HG03342 (cell line): ENCODE measurements at regions not wholly inside any gene's neighbourhood (a gene's known extent, or its start where the extent isn't known, plus 50 kb on each side); places are given as distances from the start of the nearest gene placed in this dataset.
"Not testable (repeated sequence)": the region's sequence is repeated elsewhere in the genome, so short reads cannot be mapped to it uniquely, and the experiment has no call there.

Experiments
- ATAC-seq: cut with Tn5 transposase; IDR thresholded peaks from one replicate; pipeline ENCODE4 v1.9.1; 2021; ENCODE audit warnings: mild to moderate bottlenecking, moderate library complexity; ENCODE audit not compliant: unreplicated experiment

DNA sequence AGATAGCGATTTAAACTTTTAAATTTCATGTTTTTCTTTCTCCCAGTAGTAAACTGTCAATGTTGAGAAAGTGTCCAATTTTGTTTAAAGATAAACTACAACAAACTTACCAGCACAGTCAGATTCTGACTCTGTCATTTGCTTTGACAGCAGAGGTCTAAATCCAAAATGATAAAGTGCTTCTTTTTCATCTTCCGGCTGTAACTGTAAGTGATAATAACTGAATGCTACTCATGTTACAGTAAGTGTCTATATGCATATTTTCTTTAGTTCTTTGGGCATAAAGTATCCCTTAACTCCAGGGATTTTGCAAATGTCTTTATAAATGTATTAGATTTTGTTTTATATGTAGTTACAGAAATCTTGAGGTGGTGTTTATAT, 610.4 kb downstream of the RFPL4B start:
- no peak for ATAC-seq

DNA sequence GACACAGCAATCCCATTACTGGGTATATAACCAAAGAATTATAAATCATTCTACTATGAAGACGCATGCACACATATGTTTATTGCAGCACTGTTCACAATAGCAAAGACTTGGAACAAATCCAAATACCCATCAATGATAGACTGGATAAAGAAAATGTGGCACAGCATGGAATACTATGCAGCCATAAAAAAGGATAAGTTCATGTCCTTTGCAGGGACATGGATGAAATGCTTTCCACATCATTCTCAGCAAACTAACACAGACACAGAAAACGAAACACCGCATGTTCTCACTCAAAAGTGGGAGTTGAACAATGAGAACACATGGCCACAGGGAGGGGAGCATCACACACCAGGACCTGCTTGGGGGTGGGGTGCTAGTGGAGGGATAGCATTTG, 613.0 kb downstream of the RFPL4B start:
- ATAC-seq, result not testable (repeated sequence)

DNA sequence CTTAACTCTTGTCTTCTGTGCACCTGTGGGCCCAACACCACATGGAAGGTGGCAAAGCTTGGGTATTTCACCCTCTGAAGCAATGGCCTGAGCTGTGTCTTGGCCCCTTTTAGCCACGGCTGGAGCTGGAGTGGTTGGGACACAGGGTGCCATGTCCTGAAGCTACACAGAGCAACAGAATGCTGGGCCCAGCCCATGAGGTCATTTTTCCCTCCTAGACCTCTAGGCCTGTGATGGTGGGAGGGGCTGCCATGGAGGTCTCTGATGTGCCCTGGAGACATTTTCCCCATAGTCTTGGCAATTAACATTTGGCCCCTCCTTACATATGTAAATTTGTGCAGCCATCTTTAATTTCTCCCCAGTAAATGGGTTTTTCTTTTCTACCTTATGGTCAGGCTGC, 620.8 kb downstream of the RFPL4B start:
- ATAC-seq, result no peak

DNA sequence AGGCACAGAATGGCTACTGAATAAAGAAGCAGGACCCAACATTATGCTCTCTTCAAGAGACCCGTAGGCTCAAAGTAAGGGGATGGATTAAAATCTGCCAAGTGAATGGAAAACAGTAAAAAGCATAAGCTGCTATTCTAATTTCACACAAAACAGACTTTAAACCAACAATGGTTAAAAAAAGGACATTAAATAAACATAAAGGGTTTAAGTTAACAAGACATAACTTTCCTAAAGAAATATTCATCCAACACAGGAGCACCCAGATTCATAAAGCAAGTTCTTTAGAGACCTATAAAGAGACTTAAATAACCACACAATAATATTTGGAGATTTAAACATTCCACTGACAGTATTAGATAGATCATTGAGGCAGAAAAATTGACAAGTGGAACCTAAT, 624.5 kb downstream of the RFPL4B start:
- no peak for ATAC-seq

DNA sequence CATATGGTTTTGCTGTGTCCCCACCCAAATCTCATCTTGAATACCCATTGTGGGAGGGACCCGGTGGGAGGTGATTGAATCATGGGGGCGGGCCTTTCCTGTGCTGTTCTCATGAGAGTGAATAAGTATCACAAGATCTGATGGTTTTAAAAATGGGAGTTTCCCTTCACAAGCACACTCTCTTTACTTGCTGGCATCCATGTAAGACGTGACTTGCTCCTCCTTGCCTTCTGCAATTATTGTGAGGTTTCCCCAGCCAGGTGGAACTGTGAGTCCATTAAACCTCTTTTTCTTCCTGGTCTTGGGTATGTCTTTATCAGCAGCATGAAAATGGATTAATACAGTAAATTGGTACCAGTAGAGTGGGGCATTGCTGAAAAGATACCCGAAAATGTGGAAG, 627.8 kb downstream of the RFPL4B start:
- ATAC-seq, result not testable (repeated sequence)

- ATAC-seq, result not testable (repeated sequence)
Measured at GRCh38 chr6:112976579-112976978, 629.4 kb downstream of the RFPL4B start.

DNA sequence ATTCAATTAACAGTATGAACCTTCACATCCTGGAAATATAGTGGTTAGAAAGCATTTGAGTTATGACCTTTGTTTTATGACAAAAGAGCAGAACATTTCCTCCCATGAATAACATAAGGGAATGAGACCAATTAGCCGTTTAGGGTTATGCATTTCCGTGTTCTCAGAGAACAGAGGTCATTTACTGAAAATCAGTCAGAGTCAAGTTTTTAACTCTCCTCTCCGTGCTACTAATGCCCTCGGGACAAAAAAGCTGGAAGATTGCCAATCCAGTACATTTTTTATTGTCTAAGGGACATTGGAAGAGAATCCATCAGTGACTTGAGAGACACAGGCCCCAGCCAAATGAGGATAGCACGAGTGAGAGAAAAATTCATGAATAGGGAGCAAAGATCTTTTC, 632.7 kb downstream of the RFPL4B start:
- ATAC-seq, result no peak

DNA sequence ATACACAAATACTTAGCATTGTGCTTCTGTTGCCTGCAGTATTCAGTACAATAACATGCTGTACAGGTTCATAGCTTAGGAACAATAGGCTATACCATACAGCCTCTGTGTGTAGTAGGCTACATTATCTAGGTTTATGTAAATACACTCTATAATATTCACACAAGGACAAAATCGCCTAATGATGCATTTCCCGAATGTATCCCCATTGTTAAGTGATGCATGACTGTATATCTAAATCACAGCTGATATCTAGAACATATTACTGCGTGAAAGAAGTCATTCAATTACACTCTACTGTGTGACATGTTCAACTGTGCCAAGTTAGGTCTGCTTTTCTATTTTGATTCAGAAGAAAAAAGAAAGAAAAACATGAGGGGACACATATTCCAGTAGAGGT, 633.5 kb downstream of the RFPL4B start:
- no peak for ATAC-seq

GRCh38 chr6:112983713-112984261, 636.7 kb downstream of the RFPL4B start:
- ATAC-seq, result no peak

- no peak for ATAC-seq
Measured at GRCh38 chr6:112984899-112985298, 637.8 kb downstream of the RFPL4B start.

DNA sequence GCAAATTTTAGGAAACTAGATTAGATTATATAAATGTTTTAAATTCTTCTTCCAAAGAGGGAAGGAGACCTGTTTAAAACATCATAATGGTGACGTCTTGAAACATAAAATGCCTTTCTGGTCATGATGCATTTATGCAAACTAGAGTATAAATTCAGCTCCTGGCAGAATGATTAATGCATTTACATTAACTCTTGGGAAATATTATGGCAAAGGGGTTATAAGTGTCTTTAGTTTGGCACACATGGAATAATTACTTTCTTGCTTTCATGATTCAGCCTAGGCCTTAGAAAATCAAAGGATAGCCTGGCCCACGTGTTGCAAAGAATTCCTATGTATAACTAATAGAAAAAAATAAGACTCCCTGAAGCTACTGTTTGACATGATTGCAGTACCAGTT, 639.2 kb downstream of the RFPL4B start:
- no peak for ATAC-seq

GRCh38 chr6:112988748-112989147, 641.6 kb downstream of the RFPL4B start:
- ATAC-seq, result no peak

DNA sequence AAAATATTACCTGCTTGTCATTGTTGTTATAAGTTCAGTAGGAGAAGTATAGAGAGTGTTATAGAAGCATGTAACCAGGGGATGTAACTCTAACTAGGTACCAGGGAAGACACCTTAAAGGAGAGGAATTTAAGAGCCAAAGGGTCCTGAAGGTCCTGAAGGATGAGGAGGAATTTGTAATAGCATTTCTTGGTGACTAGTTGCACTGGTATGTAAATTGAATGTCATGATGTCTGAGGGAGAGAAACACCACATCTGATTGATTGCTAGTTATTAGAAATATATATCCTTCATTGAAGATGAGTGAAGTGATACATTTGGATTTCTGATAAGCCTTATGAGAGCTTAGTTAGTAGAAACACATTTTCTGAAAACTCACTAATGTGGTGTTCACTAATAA, 643.8 kb downstream of the RFPL4B start:
- ATAC-seq, result no peak

- ATAC-seq, result no peak
Measured at GRCh38 chr6:112991912-112992311, 644.8 kb downstream of the RFPL4B start.

DNA sequence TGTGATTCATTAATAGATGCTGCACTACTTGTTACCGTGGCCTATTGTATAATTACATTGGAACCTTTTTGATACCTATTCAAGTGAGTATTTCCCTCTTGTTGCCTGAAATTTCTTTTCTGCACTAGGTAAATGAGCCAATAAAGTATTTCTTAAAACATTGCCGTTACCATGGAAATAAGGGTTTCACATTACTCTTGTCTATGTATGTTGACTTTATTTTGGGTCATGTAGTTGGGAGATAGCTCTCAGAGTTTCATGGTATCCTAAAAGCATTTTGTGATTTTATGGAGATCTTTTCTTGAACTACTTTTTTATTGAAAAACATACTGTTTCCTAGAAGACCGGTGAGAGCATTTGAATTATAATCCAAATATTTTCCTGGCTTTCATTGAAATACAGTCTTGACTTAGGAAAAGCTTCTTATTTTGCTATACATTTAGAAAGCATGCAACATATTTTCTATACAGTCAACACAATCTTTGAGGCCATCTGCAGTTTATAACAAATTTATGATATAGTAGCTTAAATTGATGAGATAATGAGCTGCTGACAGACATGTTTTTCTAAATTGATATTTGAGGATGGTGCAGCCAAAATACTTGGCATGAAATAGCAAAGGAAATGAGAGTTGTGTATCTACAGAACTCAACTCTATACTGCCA, 650.4 kb downstream of the RFPL4B start:
- no peak for ATAC-seq

GRCh38 chr6:113004054-113004453, 656.9 kb downstream of the RFPL4B start:
- no peak for ATAC-seq

DNA sequence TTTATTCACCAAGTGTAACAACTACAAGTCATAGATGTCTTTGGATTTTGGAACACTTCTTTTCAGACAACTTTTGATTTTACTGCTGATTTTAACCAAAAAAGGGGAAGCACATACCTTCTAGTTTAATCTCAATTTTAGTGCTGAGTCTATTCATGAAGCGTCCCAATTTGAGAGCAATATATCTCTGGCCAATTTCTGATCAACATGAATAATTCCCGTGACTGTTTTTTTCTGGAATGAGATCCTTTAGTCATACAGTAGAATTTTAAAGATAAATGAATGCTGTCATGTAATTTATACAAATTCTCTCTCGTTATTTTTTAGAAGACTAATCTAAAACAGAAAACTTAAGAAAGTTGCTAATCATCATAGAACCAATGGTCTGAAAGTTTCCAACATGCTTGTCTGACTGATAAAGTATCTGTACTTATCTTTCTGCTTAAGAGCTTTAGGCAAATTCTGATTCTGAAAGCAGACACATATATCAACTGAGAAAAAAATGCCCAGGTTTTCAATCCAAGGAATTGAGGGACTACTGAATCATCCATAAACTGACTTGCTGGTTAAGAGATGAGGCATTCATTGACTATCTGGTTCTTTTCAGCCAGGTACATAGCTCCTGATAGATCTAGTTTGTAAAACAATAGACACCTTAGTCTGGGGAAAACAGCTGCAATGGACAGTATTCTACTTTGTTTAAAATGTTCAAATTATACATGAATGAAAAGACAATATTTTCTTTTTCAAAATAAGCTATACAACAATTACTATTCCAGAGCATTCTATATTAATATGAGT, 657.5 kb downstream of the RFPL4B start:
- ATAC-seq, result no peak

DNA sequence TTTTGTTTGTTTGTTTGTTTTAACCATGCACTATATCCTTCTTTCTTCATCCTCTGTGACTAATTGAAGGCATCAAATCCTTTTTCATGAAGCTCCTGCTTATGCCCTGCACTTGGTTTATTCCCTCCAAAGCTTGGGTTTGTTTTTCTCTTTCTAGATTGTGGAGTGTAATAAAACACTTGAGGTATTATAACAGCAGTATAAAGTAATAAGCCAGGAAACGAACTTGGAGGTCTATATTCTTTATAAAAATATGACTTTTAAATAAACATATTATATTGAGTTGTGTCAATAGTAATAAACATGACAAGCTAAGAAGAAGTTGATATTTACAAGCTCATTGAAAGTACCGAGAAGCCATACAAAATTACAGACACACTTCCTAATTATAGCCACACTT, 659.4 kb downstream of the RFPL4B start:
- ATAC-seq, result no peak

DNA sequence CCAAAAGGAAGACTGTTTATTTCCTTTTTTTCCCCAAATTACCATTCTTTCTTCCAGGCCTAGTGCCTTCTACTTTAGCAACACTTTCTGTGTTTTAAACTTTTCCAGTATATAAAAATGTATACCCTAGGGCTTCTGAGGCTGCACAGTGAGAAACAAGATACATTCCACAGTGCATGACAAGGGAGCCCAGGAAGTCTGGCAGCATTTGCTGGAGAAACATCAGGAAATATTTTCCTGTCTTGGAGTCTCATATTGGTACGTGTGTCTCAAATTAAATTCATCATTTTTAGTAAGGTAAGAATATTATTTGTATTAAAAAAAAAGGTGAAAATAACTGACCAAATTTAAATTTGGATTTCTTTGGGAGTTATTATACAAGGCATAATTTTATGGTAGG, 662.6 kb downstream of the RFPL4B start:
- ATAC-seq, result no peak

DNA sequence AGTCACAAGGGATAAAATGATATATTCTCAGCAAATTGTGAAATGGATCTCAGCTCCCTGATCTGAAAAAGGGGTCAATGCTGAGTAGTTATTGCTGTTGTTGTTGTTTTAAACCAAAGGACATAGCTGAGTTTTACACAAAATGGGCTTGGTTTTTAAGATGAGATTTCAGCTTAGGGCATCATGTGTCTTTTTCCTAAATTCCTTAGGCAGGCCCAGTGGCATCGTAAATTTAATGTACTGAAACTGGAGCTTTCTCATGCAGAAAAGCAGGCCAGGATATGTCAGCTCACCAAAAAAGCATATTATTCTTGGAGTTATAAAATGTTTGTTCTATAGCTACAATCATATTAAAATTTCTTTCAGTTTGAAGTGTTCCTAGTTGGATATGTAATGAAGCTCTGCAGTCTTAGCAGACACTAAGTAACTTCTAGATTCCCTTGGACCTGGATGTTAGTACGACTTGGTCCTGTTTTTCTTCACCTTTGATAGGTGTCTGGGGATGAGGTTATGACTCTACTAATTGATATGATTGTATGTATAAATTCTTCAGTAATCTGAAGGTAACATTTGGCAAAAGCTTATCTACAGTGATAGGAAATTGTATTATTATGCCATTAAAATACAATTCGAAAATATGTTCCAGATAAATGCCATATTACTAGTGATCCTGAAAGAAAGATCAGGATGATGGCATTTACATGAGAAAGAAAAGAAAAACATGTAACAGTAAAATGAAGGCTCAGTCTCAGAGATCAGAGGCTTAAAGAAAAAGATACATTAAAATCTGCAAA, 663.3 kb downstream of the RFPL4B start:
- ATAC-seq, result no peak

- no peak for ATAC-seq
Measured at GRCh38 chr6:113011389-113011788, 664.3 kb downstream of the RFPL4B start.
